Naive B cell (primary cell): ENCODE measurements at regions not wholly inside any gene's neighbourhood (a gene's known extent, or its start where the extent isn't known, plus 50 kb on each side); places are given as distances from the start of the nearest gene placed in this dataset.
A peak's percentile ranks its signal among the peaks of the same experiment; 100 is the strongest.

Experiments
- ATAC-seq, 2 donors: fragments of 150-1000 bp; cut with Tn5 transposase; 2 replicates each; pipeline ENCODE4 v1.10.0; 2021; ENCODE audit warnings: low read depth in 2 of 2, mild to moderate bottlenecking in 2 of 2, moderate library complexity in 2 of 2
- DNase-seq: peaks from one replicate; pipeline ENCODE4 v3.0.0; 2022
- H3K27ac Mint-ChIP-seq, 6 donors: one replicate each; pipeline ENCODE4 v1.8.0; 2020 to 2022; ENCODE audit warnings: mild to moderate bottlenecking in 6 of 6, mixed read lengths in 6 of 6, moderate library complexity in 5 of 6, inconsistent platforms in 2 of 6
- H3K27me3 Mint-ChIP-seq, 3 donors: one replicate each; pipeline ENCODE4 v1.8.0; 2021 to 2022; ENCODE audit warnings: mixed read lengths in 3 of 3, mild to moderate bottlenecking in 1 of 3
- H3K36me3 Mint-ChIP-seq, 2 donors: one replicate each; pipeline ENCODE4 v1.8.0; 2020 to 2022; ENCODE audit warnings: mixed read lengths in 2 of 2, inconsistent platforms in 1 of 2, mild to moderate bottlenecking in 1 of 2
- H3K4me1 Mint-ChIP-seq, 3 donors: one replicate each; pipeline ENCODE4 v1.8.0; 2020 to 2022; ENCODE audit warnings: mixed read lengths in 3 of 3, inconsistent platforms in 1 of 3, mild to moderate bottlenecking in 1 of 3, moderate library complexity in 1 of 3
- H3K4me3 Mint-ChIP-seq, 8 donors: one replicate each; pipeline ENCODE4 v1.8.0; 2020 to 2022; ENCODE audit warnings: mild to moderate bottlenecking in 8 of 8, mixed read lengths in 8 of 8, moderate library complexity in 8 of 8, inconsistent platforms in 2 of 8
- H3K9me3 Mint-ChIP-seq, 7 donors: one replicate each; pipeline ENCODE4 v1.8.0; 2020 to 2022; ENCODE audit warnings: mixed read lengths in 7 of 7, mild to moderate bottlenecking in 5 of 7, inconsistent platforms in 2 of 7, moderate library complexity in 1 of 7

DNA sequence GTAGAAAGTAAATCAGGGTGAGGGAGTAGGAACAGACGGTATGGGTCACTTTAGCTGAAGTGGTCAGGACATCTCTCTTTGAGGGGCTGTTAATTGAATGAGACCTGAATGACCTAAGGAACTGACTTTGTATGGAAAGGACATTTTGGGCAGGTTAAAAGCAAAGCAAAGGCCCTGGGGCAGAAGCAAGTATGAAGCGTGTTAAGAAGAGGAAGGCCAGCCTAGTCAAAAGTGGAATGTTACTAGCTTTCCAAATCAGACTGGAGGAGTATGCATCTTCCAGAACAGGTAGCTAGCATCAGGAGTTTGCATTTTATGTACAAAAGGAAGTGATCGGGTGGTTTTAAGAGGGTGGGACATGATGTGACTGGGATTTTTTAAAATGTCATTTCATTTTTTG is 70.9 kb upstream of the PCGF5 start:
- ATAC-seq: no peak

DNA sequence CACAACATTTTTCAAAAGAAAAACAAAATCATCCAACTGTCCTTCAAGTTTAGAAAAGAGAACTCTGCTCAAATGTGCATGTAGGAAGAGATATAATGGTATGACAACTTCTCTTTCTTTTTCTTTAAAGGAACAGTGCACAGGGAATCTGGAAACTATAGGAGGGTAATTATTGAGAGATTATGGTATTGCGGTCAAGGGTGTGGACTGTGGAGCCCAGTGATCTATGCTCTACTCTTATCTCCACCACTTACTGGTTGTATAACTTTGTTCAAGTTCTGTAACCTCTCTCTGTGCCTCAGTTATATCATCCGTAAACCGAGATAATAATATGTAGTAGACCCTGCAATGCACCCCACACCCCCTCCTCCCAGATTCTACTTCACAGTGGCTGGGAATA is 69.8 kb upstream of the PCGF5 start:
- peaks cover 0 to 7% (median 0%) of the 10 kb centered on the region in 3 donors for H3K27me3 Mint-ChIP-seq
- no peaks in the 10 kb centered on the region for H3K4me1 Mint-ChIP-seq
- DNase-seq: no peak
- no peak overlapping the region for H3K27ac Mint-ChIP-seq
- H3K4me3 Mint-ChIP-seq: no peak overlapping the region
- no peaks in the 10 kb centered on the region for H3K36me3 Mint-ChIP-seq
- no peaks in the 10 kb centered on the region for H3K9me3 Mint-ChIP-seq
- no peak for ATAC-seq

More for the DNA sequence above, 70.9 kb upstream of the PCGF5 start:
- H3K4me3 Mint-ChIP-seq: no peak overlapping the region
- H3K4me1 Mint-ChIP-seq: no peaks in the 10 kb centered on the region
- H3K36me3 Mint-ChIP-seq: no peaks in the 10 kb centered on the region
- no peak for DNase-seq
- peak overlapping the region in 1 of 6 donors; percentile 1 for H3K27ac Mint-ChIP-seq
- no peaks in the 10 kb centered on the region for H3K9me3 Mint-ChIP-seq
- peaks cover 0 to 7% (median 0%) of the 10 kb centered on the region in 3 donors for H3K27me3 Mint-ChIP-seq

DNA sequence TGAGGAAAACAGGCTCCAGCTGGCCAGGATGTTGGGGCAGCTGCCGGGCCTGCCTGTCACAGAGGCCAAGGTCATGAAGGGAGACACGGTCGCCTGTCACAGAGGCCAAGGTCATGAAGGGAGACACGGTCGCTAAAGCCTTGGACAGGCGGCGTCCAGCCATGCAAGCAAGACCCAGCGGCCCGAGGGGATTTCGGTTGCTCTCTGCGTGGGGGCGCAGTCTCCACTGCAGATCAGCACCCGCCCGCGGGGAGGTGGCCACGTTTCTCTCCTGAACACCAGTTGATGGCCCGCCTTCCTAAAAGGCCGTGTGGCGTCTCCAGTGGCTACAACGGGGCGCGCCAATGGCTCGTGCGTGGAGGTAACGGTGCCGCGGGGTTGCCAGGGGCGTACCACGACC is 67.0 kb upstream of the PCGF5 start:
- peak overlapping the region in 1 of 6 donors; percentile 72 for H3K27ac Mint-ChIP-seq
- no peaks in the 10 kb centered on the region for H3K27me3 Mint-ChIP-seq
- H3K4me1 Mint-ChIP-seq: no peaks in the 10 kb centered on the region
- no peaks in the 10 kb centered on the region for H3K9me3 Mint-ChIP-seq
- ATAC-seq (no peak), DNase-seq (no peak)
- H3K4me3 Mint-ChIP-seq: no peak overlapping the region
- H3K36me3 Mint-ChIP-seq: no peaks in the 10 kb centered on the region

DNA sequence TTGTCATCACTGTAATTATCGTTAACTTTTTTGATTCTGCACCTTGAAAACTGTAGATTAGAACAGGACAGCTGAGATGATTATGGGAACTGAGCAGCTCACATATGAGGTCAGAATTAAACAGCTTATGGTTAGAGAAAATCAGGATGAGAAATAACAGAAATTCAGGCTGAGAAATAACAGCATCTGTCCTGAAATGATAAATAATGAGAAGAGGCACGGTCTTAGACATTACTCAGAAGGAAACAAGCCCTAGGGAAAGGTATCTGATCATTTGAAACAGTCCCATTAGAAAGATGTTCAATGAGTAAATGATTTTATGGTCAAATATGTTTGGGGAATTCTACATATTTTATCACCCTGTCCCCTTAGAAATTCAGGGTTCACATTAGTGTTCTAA is 65.6 kb upstream of the PCGF5 start:
- Mint-ChIP-seq H3K9me3 (no peaks in the 10 kb centered on the region), H3K27ac (no peak overlapping the region), H3K27me3 (no peaks in the 10 kb centered on the region), H3K36me3 (no peaks in the 10 kb centered on the region), H3K4me3 (no peak overlapping the region), H3K4me1 (no peaks in the 10 kb centered on the region)
- DNase-seq (no peak), ATAC-seq (no peak)

DNA sequence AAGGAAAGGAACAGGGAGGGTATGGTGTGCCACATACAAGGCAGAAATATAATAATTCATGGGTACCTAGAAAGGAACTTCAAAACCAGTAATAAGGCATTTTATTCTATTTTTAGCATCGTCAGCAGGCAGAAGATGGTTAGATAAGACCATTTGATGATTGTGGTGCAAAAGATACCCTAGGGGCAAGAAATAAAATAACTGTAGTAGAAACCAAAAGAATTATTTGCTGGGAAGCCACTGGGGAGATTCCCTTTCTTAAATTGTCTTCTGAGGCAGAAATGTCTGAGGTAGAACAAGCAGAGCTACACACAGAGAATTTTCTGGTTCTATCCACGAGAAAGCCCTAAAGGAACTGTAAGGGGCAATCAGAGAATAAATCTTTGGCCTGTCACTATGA is 64.3 kb upstream of the PCGF5 start:
- DNase-seq (no peak), ATAC-seq (no peak)
- no peaks in the 10 kb centered on the region for H3K36me3 Mint-ChIP-seq
- H3K4me1 Mint-ChIP-seq: peaks cover 0 to 7% (median 2%) of the 10 kb centered on the region in 3 donors
- H3K27ac Mint-ChIP-seq: no peak overlapping the region
- H3K27me3 Mint-ChIP-seq: no peaks in the 10 kb centered on the region
- H3K9me3 Mint-ChIP-seq: no peaks in the 10 kb centered on the region
- no peak overlapping the region for H3K4me3 Mint-ChIP-seq

DNA sequence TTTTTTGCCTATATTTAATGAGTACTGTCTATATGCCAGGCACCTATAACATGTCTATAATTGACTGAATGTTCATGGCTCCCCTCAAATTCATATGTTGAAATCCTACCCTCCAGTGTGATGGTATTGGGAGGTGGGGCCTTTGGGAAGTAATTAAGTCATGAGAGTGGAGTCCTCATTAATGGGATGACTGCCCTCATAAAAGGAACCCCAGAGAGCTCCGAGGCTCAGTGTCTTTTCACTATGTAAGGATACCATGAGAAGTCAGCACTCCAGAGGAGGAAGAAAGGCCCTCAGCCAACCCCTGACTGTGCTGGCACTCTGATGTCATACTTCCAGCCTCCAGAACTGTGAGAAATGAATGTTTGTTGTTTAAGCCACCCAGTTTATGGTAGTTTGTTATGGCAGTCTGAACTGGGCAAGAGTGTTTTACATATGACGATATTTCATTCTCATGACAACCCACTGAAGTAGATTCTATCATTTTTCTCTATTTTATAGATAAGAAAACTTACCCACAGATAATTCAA is 61.1 kb upstream of the PCGF5 start:
- H3K27ac Mint-ChIP-seq: no peak overlapping the region
- H3K4me1 Mint-ChIP-seq: peaks cover 16 to 24% (median 21%) of the 10 kb centered on the region in 3 donors
- DNase-seq (no peak), ATAC-seq (no peak)
- H3K27me3 Mint-ChIP-seq: no peaks in the 10 kb centered on the region
- H3K36me3 Mint-ChIP-seq: no peaks in the 10 kb centered on the region
- peak overlapping the region in 2 of 8 donors; percentile 2 to 63 for H3K4me3 Mint-ChIP-seq
- no peaks in the 10 kb centered on the region for H3K9me3 Mint-ChIP-seq

DNA sequence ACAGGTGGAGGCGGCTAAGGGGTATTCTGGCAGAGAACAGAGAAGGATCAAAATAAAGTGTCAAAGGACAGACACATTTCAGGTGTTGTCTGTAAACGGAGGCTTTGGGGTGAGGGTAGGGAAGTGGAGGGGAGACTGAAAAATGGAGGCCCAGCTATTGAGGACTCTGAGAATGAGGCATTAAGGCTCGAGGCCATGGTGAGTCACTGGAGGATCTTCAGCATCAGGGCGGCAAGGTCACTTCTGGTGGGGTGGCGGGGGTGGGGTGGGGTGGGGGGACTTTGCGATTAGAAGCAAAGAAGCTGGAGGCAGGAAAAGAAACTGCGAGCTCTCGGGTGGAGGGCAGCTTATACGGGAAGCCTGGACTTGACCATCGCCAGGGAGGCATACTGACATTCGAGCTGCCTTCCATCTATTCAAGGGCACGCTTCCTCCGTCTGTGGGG is 58.4 kb upstream of the PCGF5 start:
- H3K4me3 Mint-ChIP-seq: peak overlapping the region; percentile 83 to 96 (median 90)
- H3K9me3 Mint-ChIP-seq: no peaks in the 10 kb centered on the region
- DNase-seq: no peak
- no peak for ATAC-seq
- peak overlapping the region; percentile 76 to 98 (median 84) for H3K27ac Mint-ChIP-seq
- H3K27me3 Mint-ChIP-seq: no peaks in the 10 kb centered on the region
- peaks cover 30 to 33% (median 31%) of the 10 kb centered on the region in 3 donors for H3K4me1 Mint-ChIP-seq
- H3K36me3 Mint-ChIP-seq: no peaks in the 10 kb centered on the region

DNA sequence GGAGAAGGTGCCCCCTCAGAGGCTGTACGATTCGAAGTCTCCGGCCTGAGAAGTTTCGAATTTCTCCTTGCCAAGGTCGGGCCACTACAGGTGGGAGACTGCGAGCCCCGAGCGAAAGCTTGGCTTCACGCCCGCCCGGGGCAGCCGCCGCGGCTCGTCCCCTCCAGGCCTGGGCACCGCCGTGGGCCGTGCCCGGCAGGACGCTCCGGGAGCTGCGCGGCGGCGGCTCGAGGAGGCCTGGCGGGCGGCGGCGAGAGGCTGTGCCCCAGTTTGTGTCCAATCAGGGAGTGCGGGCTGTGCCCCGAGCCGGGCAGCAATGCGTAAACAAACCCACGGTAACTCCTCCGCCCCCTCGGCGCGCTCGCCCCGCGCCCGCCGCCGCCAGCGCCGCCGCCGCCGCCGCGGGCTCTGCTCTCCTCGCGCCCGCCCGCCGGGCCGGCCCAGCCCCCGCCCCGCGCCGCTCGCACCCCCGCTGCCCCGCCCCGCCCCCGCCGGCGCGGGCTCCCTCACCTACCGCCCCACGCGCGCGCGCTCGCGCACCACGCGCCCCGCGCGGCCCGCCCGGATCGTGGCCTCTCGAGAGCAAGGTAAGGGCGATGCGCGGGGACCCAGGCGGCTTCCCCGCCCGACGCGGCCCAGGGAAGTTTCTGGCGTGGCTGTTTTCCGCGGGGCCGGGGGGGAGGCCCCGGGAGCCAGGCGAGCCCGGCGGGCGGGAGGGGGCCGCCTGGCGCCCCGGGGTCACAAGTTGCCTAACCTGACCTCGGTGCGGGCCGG is 57.8 kb upstream of the PCGF5 start:
- H3K4me1 Mint-ChIP-seq: peaks cover 35 to 39% (median 37%) of the 10 kb centered on the region in 3 donors

DNA sequence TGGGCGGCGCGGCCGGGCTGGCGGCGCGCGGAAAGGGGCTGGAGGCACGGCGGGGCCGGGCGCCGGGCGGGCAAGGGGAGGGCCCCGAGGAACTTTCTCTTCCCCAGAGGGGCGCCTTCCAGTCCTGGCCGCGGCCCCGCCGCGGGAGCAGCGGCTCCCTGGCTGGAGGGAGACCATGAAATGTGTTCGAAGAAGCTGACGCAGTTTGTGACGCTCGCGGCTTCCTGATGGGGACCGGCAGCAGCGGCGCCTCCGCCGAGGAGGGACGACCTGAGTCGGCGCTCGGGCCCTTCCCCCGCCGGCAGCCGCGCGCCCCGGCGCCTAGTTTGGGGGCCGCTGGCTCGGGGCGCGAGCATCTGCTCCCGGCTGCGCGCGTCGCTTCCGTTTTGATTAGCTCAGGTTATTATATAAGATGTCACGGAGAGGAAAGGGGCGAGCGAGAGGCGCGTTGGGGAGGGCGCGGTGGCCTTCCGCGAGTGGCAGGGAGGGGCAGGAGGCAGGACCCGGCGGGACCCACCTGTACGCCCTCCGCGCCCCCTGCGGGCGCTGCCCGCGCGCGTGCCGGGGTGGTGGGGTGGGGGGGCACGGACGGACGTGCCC is 57.1 kb upstream of the PCGF5 start:
- peak overlapping the region; percentile 96 to 100 (median 98) for H3K27ac Mint-ChIP-seq
- H3K9me3 Mint-ChIP-seq: peaks cover 0 to 5% (median 0%) of the 10 kb centered on the region in 7 donors
- DNase-seq (peak; percentile 88), ATAC-seq (peak; percentile 59 to 60)
- H3K27me3 Mint-ChIP-seq: no peaks in the 10 kb centered on the region
- H3K4me3 Mint-ChIP-seq: peak overlapping the region; percentile 91 to 98 (median 94)
- H3K4me1 Mint-ChIP-seq: peaks cover 42 to 46% (median 43%) of the 10 kb centered on the region in 3 donors
- H3K36me3 Mint-ChIP-seq: peaks cover 7% of the 10 kb centered on the region in 2 donors

More for the DNA sequence above, 57.8 kb upstream of the PCGF5 start:
- peak; percentile 54 to 57 for ATAC-seq
- peak; percentile 79 for DNase-seq
- Mint-ChIP-seq H3K27me3 (no peaks in the 10 kb centered on the region), H3K36me3 (peaks cover under 1 to 2% of the 10 kb centered on the region in 2 donors), H3K4me3 (peak overlapping the region; percentile 83 to 98 (median 94)), H3K27ac (peak overlapping the region; percentile 60 to 98 (median 88)), H3K9me3 (no peaks in the 10 kb centered on the region)

DNA sequence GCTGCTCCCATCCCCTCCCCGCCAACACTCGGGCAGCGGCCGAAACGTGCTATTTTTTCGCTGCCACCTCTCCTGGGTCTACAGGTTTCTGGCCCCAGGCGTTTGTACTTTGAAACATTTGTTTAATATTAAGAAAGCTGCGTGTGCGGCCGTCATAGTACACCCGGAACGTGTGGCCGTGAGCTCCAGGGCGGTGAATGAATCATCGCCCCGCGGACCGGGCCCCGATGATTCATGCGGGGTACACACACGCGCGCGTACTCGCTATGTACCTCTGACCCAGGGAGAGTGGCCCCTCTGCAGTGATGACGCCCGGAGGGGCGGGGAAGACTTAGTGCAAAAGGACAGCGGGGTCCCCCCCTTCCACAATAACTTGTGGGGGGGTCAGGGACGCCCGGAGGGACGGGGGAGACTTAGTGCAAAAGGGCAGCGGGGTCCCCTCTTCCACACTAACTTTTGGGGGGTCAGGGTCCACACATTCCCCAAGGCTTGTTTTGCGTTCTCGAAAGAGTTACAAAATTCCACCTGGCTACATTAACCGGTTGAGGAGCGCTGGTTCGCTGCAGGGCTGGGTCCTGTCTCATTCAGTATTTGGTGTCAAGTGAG is 56.5 kb upstream of the PCGF5 start:
- DNase-seq (peak; percentile 45), ATAC-seq (peak; percentile 1 to 5)
- H3K27me3 Mint-ChIP-seq: no peaks in the 10 kb centered on the region
- H3K27ac Mint-ChIP-seq: peak overlapping the region; percentile 96 to 100 (median 98)
- peak overlapping the region; percentile 91 to 98 (median 94) for H3K4me3 Mint-ChIP-seq
- H3K9me3 Mint-ChIP-seq: peaks cover 0 to 7% (median 0%) of the 10 kb centered on the region in 7 donors
- H3K4me1 Mint-ChIP-seq: peaks cover 45 to 48% (median 46%) of the 10 kb centered on the region in 3 donors
- peaks cover 7 to 9% of the 10 kb centered on the region in 2 donors for H3K36me3 Mint-ChIP-seq

DNA sequence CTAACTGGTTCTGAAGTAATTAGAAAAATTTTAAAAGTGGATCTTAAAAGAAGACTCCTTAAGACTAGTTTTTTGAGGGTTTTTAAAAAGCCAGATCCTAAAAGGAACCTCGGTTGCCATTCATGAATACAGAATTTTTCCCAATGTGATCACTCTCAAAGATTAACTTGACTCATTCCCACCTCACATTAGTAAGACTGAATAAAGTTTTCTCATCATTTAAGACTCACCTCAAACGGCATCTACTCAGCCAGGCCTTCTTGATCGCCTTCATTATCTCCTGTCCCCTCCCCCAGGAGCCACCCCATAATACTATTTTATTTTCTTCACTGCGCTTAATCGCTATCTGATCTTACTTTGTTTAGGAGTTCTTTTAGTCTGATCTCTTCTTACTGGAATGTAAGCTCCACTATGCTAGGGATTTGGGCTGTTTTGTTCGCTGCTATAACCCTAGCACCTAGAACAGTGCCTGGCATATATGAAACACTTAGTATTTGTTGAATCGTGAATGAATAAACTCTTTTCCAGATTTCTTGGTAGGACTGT is 55.9 kb upstream of the PCGF5 start:
- Mint-ChIP-seq H3K27me3 (no peaks in the 10 kb centered on the region), H3K27ac (peak overlapping the region; percentile 30 to 98 (median 96)), H3K4me1 (peaks cover 45 to 48% (median 46%) of the 10 kb centered on the region in 3 donors), H3K4me3 (peak overlapping the region; percentile 91 to 98 (median 94)), H3K9me3 (peaks cover 0 to 11% (median 2%) of the 10 kb centered on the region in 7 donors), H3K36me3 (peaks cover 7 to 9% of the 10 kb centered on the region in 2 donors)
- DNase-seq (no peak), ATAC-seq (no peak)

DNA sequence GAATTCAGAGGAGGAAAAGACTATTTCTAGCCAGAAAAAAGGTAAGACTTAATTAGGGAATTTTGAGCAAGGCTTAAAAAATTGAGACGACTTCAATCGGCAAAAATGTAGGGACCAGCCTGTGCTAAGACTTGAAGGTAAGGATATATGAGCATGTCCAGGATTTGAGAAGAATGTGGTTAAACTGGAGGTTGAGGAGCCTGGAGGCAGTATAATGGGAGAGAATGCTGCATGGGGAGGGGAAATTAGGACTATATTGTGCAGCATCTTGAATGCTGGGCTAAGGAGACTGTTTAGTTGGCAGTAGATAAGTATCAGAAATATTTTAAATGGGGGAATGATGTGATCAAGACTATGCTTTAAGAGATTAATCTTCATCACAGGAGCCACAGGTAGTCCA is 53.1 kb upstream of the PCGF5 start:
- ATAC-seq (no peak), DNase-seq (no peak)
- Mint-ChIP-seq H3K4me1 (peaks cover 42 to 57% (median 51%) of the 10 kb centered on the region in 3 donors), H3K4me3 (no peak overlapping the region), H3K27ac (peak overlapping the region in 1 of 6 donors; percentile 68), H3K9me3 (peaks cover 0 to 20% (median 9%) of the 10 kb centered on the region in 7 donors), H3K27me3 (no peaks in the 10 kb centered on the region), H3K36me3 (peaks cover 7 to 14% of the 10 kb centered on the region in 2 donors)

DNA sequence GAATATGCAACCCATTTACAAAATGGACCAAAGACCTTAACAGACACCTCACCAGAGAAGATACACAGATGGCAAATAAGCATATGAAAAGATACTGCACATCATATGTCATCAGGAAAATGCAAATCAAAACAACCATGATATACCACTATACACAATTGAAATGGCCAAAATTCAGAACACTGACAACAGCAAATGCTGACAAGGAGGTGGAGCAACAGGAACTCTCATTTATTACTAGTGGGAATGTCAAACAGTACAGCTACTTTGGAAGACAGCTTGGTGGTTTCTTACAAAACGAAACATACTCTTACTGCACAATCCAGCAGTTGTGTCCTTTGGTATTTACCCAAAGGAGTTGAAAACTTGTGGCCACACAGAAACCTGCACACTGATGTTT is 50.0 kb upstream of the PCGF5 start:
- peaks cover 2 to 20% (median 9%) of the 10 kb centered on the region in 7 donors for H3K9me3 Mint-ChIP-seq
- no peaks in the 10 kb centered on the region for H3K27me3 Mint-ChIP-seq
- peaks cover 24 to 47% (median 35%) of the 10 kb centered on the region in 3 donors for H3K4me1 Mint-ChIP-seq
- H3K36me3 Mint-ChIP-seq: peaks cover 7 to 14% of the 10 kb centered on the region in 2 donors
- ATAC-seq (no peak), DNase-seq (no peak)
- H3K4me3 Mint-ChIP-seq: no peak overlapping the region
- no peak overlapping the region for H3K27ac Mint-ChIP-seq
